WTC11 (cell line): ENCODE measurements at regions not wholly inside any gene's neighbourhood (a gene's known extent, or its start where the extent isn't known, plus 50 kb on each side); places are given as distances from the start of the nearest gene placed in this dataset.

Experiments
- ATAC-seq: fragments of 200-7000 bp; cut with Tn5 transposase; 2 replicates; pipeline ENCODE4 v1.10.0; 2021; ENCODE audit warnings: mild to moderate bottlenecking, moderate library complexity
- CTCF ChIA-PET: fragments of 300-600 bp; sonication (Branson Sonifier 250); formaldehyde crosslinking; loops from one replicate; lab custom pipeline; 2021; ENCODE audit warnings: antibody characterized with exemption; lab: Charles Lee
- POLR2A ChIA-PET: fragments of 350-600 bp; sonication (Branson Sonifier 250); formaldehyde crosslinking; loops from one replicate; lab custom pipeline; 2021; ENCODE audit warnings: antibody characterized with exemption; lab: Charles Lee
- DNase-seq: peaks from one replicate; pipeline ENCODE4 v3.0.0; 2021; ENCODE audit warnings: low spot score
- H3K27ac Mint-ChIP-seq: 2 replicates; pipeline ENCODE4 v1.8.0; 2021; ENCODE audit warnings: mixed read lengths
- H3K27me3 Mint-ChIP-seq: 2 replicates; pipeline ENCODE4 v1.8.0; 2021; ENCODE audit warnings: low read depth, mild to moderate bottlenecking, moderate library complexity, mixed read lengths
- H3K36me3 Mint-ChIP-seq: 2 replicates; pipeline ENCODE4 v1.8.0; 2021; ENCODE audit warnings: mixed read lengths
- H3K4me1 Mint-ChIP-seq: 2 replicates; pipeline ENCODE4 v1.8.0; 2022; ENCODE audit warnings: mixed read lengths
- H3K4me3 Mint-ChIP-seq: 2 replicates; pipeline ENCODE4 v1.8.0; 2021; ENCODE audit warnings: mild to moderate bottlenecking, moderate library complexity, mixed read lengths
- H3K9me3 Mint-ChIP-seq: 2 replicates; pipeline ENCODE4 v1.8.0; 2021; ENCODE audit warnings: mixed read lengths
- CBFB ChIP-seq: sonication (generic); formaldehyde crosslinking; IDR thresholded peaks from 2 replicates; pipeline ENCODE4 v1.8.1; 2022; ENCODE audit warnings: mild to moderate bottlenecking, low read depth, missing genetic modification reagents
- CREB1 ChIP-seq: sonication (generic); formaldehyde crosslinking; IDR thresholded peaks from 2 replicates; pipeline ENCODE4 v1.8.0; 2023; ENCODE audit warnings: mild to moderate bottlenecking, missing genetic modification reagents
- ETV6 ChIP-seq: sonication (generic); formaldehyde crosslinking; IDR thresholded peaks from 2 replicates; pipeline ENCODE4 v1.8.1; 2022; ENCODE audit warnings: mild to moderate bottlenecking, missing genetic modification reagents
- FOXP1 ChIP-seq: sonication (generic); formaldehyde crosslinking; IDR thresholded peaks from 2 replicates; pipeline ENCODE4 v1.8.0; 2022; ENCODE audit warnings: missing genetic modification reagents, mild to moderate bottlenecking, moderate library complexity, borderline replicate concordance
- HMGA2 ChIP-seq: fragments of 250-450 bp; sonication (Bioruptor Pico); IDR thresholded peaks from 2 replicates; pipeline ENCODE4 v1.4.0; 2021; ENCODE audit warnings: mild to moderate bottlenecking, moderate library complexity
- IRF2 ChIP-seq: sonication (generic); formaldehyde crosslinking; IDR thresholded peaks from 2 replicates; pipeline ENCODE4 v1.8.0; 2022; ENCODE audit warnings: low read depth, missing genetic modification reagents, borderline replicate concordance
- KAT7 ChIP-seq: sonication (generic); formaldehyde crosslinking; IDR thresholded peaks from 2 replicates; pipeline ENCODE4 v1.8.1; 2023; ENCODE audit warnings: missing genetic modification reagents, mild to moderate bottlenecking, borderline replicate concordance
- MYBL2 ChIP-seq: sonication (generic); formaldehyde crosslinking; IDR thresholded peaks from 2 replicates; pipeline ENCODE4 v1.8.1; 2023; ENCODE audit warnings: mild to moderate bottlenecking, moderate library complexity, missing genetic modification reagents
- NR1H2 ChIP-seq: sonication (generic); formaldehyde crosslinking; IDR thresholded peaks from 2 replicates; pipeline ENCODE4 v1.9.0; 2021; ENCODE audit warnings: mild to moderate bottlenecking, moderate library complexity, missing genetic modification reagents
- NR2C2 ChIP-seq: sonication (generic); formaldehyde crosslinking; IDR thresholded peaks from 2 replicates; pipeline ENCODE4 v1.8.0; 2022; ENCODE audit warnings: mild to moderate bottlenecking, missing genetic modification reagents
- NR3C1 ChIP-seq: sonication (generic); formaldehyde crosslinking; conservative IDR thresholded peaks from 2 replicates; pipeline ENCODE4 v1.8.1; 2023; ENCODE audit warnings: low read depth, mild to moderate bottlenecking, missing genetic modification reagents
- SMAD4 ChIP-seq: sonication (generic); formaldehyde crosslinking; IDR thresholded peaks from 2 replicates; pipeline ENCODE4 v1.8.0; 2022; ENCODE audit warnings: mild to moderate bottlenecking, missing genetic modification reagents
- SOX15 ChIP-seq: fragments of 250-450 bp; sonication (Bioruptor Pico); IDR thresholded peaks from 2 replicates; pipeline ENCODE4 v1.9.0; 2021; ENCODE audit warnings: mild to moderate bottlenecking
- SP1 ChIP-seq: sonication (generic); formaldehyde crosslinking; conservative IDR thresholded peaks from 2 replicates; pipeline ENCODE4 v1.8.1; 2022; ENCODE audit warnings: missing genetic modification reagents
- TP53 ChIP-seq: sonication (generic); formaldehyde crosslinking; IDR thresholded peaks from 2 replicates; pipeline ENCODE4 v1.8.1; 2023; ENCODE audit warnings: mild to moderate bottlenecking, missing genetic modification reagents
- TF ChIP-seq, protein P1 (sequence below): sonication (generic); formaldehyde crosslinking; IDR thresholded peaks from 2 replicates; pipeline ENCODE4 v1.8.1; 2023; ENCODE audit warnings: mild to moderate bottlenecking, missing genetic modification reagents, moderate library complexity
- TF ChIP-seq, protein P2 (sequence below): sonication (generic); formaldehyde crosslinking; IDR thresholded peaks from 2 replicates; pipeline ENCODE4 v1.8.0; 2023; ENCODE audit warnings: missing genetic modification reagents, mild to moderate bottlenecking, borderline replicate concordance
- TF ChIP-seq, protein P3 (sequence below): fragments of 250-450 bp; sonication (Bioruptor Pico); IDR thresholded peaks from 2 replicates; pipeline ENCODE4 v1.9.0; 2021; ENCODE audit warnings: mild to moderate bottlenecking, borderline replicate concordance
- TF ChIP-seq, protein P4 (sequence below): sonication (generic); formaldehyde crosslinking; IDR thresholded peaks from 2 replicates; pipeline ENCODE4 v1.8.1; 2023; ENCODE audit warnings: mild to moderate bottlenecking, missing genetic modification reagents
- TF ChIP-seq, protein P5 (sequence below): sonication (generic); formaldehyde crosslinking; IDR thresholded peaks from 2 replicates; pipeline ENCODE4 v1.8.0; 2022; ENCODE audit warnings: mild to moderate bottlenecking, missing genetic modification reagents
- TF ChIP-seq, protein P6 (sequence below): sonication (generic); formaldehyde crosslinking; IDR thresholded peaks from 2 replicates; pipeline ENCODE4 v1.8.1; 2022; ENCODE audit warnings: mild to moderate bottlenecking, moderate library complexity, missing genetic modification reagents
- TF ChIP-seq, protein P7 (sequence below): sonication (generic); formaldehyde crosslinking; IDR thresholded peaks from 2 replicates; pipeline ENCODE4 v1.8.0; 2022; ENCODE audit warnings: mild to moderate bottlenecking, missing genetic modification reagents

DNA sequence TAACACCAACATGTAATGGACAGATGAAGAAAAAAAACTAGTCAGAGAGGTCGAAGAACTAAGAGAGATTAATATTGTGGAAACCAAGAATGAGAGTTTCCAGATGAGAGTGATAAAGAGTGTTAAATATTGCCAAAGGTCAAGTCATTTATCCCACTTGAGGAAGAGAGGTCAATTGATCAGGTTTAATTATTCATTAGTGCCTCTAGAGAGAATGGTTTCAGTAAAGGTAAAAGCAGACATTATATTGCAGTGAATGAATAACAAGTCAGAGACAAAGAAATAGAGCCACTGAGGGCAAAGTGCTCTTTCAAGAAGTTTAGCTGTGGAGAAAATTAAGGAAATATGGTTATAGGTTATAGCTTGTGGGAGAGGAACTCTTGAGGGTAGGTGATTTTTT lies 263.1 kb downstream of the GUCY2F start:
- ChIA-PET POLR2A (no interaction called here), CTCF (no interaction called here)
- H3K4me1 Mint-ChIP-seq: no peaks in the 10 kb centered on the region
- no peak for ATAC-seq
- H3K27ac Mint-ChIP-seq: no peak overlapping the region
- H3K9me3 Mint-ChIP-seq: peaks cover 16% of the 10 kb centered on the region
- DNase-seq: no peak
- peaks cover 8% of the 10 kb centered on the region for H3K36me3 Mint-ChIP-seq
- no peak overlapping the region for H3K4me3 Mint-ChIP-seq
- TF ChIP-seq NR3C1 (CRISPR knock-in tag): no peak
- TF ChIP-seq, protein P1, sequence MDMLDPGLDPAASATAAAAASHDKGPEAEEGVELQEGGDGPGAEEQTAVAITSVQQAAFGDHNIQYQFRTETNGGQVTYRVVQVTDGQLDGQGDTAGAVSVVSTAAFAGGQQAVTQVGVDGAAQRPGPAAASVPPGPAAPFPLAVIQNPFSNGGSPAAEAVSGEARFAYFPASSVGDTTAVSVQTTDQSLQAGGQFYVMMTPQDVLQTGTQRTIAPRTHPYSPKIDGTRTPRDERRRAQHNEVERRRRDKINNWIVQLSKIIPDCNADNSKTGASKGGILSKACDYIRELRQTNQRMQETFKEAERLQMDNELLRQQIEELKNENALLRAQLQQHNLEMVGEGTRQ (CRISPR knock-in tag): no peak
- no peak for TF ChIP-seq ETV6 (CRISPR knock-in tag)
- no peak for TF ChIP-seq CBFB (CRISPR knock-in tag)
- TF ChIP-seq, protein P2, sequence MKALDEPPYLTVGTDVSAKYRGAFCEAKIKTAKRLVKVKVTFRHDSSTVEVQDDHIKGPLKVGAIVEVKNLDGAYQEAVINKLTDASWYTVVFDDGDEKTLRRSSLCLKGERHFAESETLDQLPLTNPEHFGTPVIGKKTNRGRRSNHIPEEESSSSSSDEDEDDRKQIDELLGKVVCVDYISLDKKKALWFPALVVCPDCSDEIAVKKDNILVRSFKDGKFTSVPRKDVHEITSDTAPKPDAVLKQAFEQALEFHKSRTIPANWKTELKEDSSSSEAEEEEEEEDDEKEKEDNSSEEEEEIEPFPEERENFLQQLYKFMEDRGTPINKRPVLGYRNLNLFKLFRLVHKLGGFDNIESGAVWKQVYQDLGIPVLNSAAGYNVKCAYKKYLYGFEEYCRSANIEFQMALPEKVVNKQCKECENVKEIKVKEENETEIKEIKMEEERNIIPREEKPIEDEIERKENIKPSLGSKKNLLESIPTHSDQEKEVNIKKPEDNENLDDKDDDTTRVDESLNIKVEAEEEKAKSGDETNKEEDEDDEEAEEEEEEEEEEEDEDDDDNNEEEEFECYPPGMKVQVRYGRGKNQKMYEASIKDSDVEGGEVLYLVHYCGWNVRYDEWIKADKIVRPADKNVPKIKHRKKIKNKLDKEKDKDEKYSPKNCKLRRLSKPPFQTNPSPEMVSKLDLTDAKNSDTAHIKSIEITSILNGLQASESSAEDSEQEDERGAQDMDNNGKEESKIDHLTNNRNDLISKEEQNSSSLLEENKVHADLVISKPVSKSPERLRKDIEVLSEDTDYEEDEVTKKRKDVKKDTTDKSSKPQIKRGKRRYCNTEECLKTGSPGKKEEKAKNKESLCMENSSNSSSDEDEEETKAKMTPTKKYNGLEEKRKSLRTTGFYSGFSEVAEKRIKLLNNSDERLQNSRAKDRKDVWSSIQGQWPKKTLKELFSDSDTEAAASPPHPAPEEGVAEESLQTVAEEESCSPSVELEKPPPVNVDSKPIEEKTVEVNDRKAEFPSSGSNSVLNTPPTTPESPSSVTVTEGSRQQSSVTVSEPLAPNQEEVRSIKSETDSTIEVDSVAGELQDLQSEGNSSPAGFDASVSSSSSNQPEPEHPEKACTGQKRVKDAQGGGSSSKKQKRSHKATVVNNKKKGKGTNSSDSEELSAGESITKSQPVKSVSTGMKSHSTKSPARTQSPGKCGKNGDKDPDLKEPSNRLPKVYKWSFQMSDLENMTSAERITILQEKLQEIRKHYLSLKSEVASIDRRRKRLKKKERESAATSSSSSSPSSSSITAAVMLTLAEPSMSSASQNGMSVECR (CRISPR knock-in tag): no peak
- TF ChIP-seq CREB1 (CRISPR knock-in tag): no peak
- TF ChIP-seq, protein P3, sequence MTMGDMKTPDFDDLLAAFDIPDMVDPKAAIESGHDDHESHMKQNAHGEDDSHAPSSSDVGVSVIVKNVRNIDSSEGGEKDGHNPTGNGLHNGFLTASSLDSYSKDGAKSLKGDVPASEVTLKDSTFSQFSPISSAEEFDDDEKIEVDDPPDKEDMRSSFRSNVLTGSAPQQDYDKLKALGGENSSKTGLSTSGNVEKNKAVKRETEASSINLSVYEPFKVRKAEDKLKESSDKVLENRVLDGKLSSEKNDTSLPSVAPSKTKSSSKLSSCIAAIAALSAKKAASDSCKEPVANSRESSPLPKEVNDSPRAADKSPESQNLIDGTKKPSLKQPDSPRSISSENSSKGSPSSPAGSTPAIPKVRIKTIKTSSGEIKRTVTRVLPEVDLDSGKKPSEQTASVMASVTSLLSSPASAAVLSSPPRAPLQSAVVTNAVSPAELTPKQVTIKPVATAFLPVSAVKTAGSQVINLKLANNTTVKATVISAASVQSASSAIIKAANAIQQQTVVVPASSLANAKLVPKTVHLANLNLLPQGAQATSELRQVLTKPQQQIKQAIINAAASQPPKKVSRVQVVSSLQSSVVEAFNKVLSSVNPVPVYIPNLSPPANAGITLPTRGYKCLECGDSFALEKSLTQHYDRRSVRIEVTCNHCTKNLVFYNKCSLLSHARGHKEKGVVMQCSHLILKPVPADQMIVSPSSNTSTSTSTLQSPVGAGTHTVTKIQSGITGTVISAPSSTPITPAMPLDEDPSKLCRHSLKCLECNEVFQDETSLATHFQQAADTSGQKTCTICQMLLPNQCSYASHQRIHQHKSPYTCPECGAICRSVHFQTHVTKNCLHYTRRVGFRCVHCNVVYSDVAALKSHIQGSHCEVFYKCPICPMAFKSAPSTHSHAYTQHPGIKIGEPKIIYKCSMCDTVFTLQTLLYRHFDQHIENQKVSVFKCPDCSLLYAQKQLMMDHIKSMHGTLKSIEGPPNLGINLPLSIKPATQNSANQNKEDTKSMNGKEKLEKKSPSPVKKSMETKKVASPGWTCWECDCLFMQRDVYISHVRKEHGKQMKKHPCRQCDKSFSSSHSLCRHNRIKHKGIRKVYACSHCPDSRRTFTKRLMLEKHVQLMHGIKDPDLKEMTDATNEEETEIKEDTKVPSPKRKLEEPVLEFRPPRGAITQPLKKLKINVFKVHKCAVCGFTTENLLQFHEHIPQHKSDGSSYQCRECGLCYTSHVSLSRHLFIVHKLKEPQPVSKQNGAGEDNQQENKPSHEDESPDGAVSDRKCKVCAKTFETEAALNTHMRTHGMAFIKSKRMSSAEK (CRISPR knock-in tag): no peak
- no peak for TF ChIP-seq NR2C2 (CRISPR knock-in tag)
- no peak for TF ChIP-seq KAT7 (CRISPR knock-in tag)
- no peak for TF ChIP-seq SMAD4
- TF ChIP-seq IRF2 (CRISPR knock-in tag): no peak
- TF ChIP-seq SOX15 (CRISPR knock-in tag): no peak
- TF ChIP-seq, protein P4, sequence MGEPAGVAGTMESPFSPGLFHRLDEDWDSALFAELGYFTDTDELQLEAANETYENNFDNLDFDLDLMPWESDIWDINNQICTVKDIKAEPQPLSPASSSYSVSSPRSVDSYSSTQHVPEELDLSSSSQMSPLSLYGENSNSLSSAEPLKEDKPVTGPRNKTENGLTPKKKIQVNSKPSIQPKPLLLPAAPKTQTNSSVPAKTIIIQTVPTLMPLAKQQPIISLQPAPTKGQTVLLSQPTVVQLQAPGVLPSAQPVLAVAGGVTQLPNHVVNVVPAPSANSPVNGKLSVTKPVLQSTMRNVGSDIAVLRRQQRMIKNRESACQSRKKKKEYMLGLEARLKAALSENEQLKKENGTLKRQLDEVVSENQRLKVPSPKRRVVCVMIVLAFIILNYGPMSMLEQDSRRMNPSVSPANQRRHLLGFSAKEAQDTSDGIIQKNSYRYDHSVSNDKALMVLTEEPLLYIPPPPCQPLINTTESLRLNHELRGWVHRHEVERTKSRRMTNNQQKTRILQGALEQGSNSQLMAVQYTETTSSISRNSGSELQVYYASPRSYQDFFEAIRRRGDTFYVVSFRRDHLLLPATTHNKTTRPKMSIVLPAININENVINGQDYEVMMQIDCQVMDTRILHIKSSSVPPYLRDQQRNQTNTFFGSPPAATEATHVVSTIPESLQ (CRISPR knock-in tag): no peak
- no peaks in the 10 kb centered on the region for H3K27me3 Mint-ChIP-seq

DNA sequence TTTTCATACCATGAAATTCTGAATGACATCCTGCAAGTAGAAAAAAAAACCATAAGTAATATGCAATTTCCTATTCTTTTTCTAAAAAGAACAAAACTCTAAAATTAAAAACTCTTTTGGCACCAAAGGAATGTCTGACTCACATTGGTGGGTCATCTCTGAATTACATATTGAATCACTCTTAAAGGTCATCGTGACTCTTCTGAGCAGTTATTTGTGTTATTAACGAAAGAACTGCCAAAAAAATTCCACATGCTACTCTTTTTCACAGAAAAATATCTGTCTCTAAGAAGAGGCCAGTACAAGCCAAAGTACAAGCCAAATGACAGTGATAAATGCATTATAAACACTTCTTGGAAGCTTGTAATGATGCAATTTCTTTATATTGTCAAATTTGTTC lies 282.2 kb downstream of the GUCY2F start:
- no peak overlapping the region for H3K27ac Mint-ChIP-seq
- ATAC-seq (no peak), DNase-seq (no peak)
- H3K4me3 Mint-ChIP-seq: no peak overlapping the region
- H3K36me3 Mint-ChIP-seq: peaks cover 16% of the 10 kb centered on the region
- peaks cover 28% of the 10 kb centered on the region for H3K9me3 Mint-ChIP-seq
- POLR2A ChIA-PET: no interaction called here
- H3K27me3 Mint-ChIP-seq: peaks cover under 1% of the 10 kb centered on the region; the same call in 1 of the 2 replicates
- no peaks in the 10 kb centered on the region for H3K4me1 Mint-ChIP-seq
- CTCF ChIA-PET: no interaction called here
- TF ChIP-seq, protein P5, sequence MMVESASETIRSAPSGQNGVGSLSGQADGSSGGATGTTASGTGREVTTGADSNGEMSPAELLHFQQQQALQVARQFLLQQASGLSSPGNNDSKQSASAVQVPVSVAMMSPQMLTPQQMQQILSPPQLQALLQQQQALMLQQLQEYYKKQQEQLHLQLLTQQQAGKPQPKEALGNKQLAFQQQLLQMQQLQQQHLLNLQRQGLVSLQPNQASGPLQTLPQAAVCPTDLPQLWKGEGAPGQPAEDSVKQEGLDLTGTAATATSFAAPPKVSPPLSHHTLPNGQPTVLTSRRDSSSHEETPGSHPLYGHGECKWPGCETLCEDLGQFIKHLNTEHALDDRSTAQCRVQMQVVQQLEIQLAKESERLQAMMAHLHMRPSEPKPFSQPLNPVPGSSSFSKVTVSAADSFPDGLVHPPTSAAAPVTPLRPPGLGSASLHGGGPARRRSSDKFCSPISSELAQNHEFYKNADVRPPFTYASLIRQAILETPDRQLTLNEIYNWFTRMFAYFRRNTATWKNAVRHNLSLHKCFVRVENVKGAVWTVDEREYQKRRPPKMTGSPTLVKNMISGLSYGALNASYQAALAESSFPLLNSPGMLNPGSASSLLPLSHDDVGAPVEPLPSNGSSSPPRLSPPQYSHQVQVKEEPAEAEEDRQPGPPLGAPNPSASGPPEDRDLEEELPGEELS (CRISPR knock-in tag): no peak
- TF ChIP-seq, protein P6, sequence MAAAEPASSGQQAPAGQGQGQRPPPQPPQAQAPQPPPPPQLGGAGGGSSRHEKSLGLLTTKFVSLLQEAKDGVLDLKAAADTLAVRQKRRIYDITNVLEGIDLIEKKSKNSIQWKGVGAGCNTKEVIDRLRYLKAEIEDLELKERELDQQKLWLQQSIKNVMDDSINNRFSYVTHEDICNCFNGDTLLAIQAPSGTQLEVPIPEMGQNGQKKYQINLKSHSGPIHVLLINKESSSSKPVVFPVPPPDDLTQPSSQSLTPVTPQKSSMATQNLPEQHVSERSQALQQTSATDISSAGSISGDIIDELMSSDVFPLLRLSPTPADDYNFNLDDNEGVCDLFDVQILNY: no peak
- TF ChIP-seq SP1 (CRISPR knock-in tag) (no peak), NR3C1 (CRISPR knock-in tag) (no peak), TP53 (CRISPR knock-in tag) (no peak), NR1H2 (CRISPR knock-in tag) (no peak), HMGA2 (CRISPR knock-in tag) (no peak), FOXP1 (CRISPR knock-in tag) (no peak), MYBL2 (CRISPR knock-in tag) (no peak)
- TF ChIP-seq, protein P7, sequence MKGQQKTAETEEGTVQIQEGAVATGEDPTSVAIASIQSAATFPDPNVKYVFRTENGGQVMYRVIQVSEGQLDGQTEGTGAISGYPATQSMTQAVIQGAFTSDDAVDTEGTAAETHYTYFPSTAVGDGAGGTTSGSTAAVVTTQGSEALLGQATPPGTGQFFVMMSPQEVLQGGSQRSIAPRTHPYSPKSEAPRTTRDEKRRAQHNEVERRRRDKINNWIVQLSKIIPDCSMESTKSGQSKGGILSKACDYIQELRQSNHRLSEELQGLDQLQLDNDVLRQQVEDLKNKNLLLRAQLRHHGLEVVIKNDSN (CRISPR knock-in tag): no peak
